ENCODE measurements at regions not wholly inside any gene's neighbourhood (a gene's known extent, or its start where the extent isn't known, plus 50 kb on each side); places are given as distances from the start of the nearest gene placed in this dataset.

GRCh38 chr14:96745500-96746051 lies 51.6 kb upstream of the VRK1 start:
- TF ChIP-seq EZH2 (IDR thresholded peaks at IDR 0.05; ENCODE audit: low read length, unreplicated experiment) (no peak), CTCF (conservative IDR thresholded peaks at IDR 0.05; ENCODE audit: low read depth, low read length) (no peak)

Measured in PC-3 (cell line).